IPS-20b (cell line): ENCODE measurements at regions not wholly inside any gene's neighbourhood (a gene's known extent, or its start where the extent isn't known, plus 50 kb on each side); places are given as distances from the start of the nearest gene placed in this dataset.

Experiments
- H3K27ac ChIP-seq: one replicate; pipeline ENCODE4 v1.5.1; 2013; ENCODE audit warnings: low read length
- H3K27me3 ChIP-seq: 2 replicates; pipeline ENCODE4 v1.6.1; 2013; ENCODE audit warnings: mild to moderate bottlenecking, low read length, inconsistent platforms; ENCODE audit not compliant: insufficient read depth
- H3K36me3 ChIP-seq: 2 replicates; pipeline ENCODE4 v1.6.1; 2013; ENCODE audit warnings: low read depth, mild to moderate bottlenecking, inconsistent platforms, low read length, moderate library complexity; ENCODE audit not compliant: insufficient read depth
- H3K4me1 ChIP-seq: 2 replicates; pipeline ENCODE4 v1.6.1; 2013; ENCODE audit warnings: mild to moderate bottlenecking, control low read depth, inconsistent platforms, low read length, moderate library complexity; ENCODE audit not compliant: insufficient read depth
- H3K4me3 ChIP-seq: 2 replicates; pipeline ENCODE4 v1.5.1; 2013; ENCODE audit warnings: mild to moderate bottlenecking, low read length, inconsistent platforms
- H3K9ac ChIP-seq: 2 replicates; pipeline ENCODE4 v1.6.1; 2013; ENCODE audit warnings: low read depth, mild to moderate bottlenecking, inconsistent platforms, low read length, moderate library complexity
- H3K9me3 ChIP-seq: 2 replicates; pipeline ENCODE4 v1.6.1; 2013; ENCODE audit warnings: mild to moderate bottlenecking, low read depth, low read length, inconsistent platforms; ENCODE audit not compliant: insufficient read depth

DNA sequence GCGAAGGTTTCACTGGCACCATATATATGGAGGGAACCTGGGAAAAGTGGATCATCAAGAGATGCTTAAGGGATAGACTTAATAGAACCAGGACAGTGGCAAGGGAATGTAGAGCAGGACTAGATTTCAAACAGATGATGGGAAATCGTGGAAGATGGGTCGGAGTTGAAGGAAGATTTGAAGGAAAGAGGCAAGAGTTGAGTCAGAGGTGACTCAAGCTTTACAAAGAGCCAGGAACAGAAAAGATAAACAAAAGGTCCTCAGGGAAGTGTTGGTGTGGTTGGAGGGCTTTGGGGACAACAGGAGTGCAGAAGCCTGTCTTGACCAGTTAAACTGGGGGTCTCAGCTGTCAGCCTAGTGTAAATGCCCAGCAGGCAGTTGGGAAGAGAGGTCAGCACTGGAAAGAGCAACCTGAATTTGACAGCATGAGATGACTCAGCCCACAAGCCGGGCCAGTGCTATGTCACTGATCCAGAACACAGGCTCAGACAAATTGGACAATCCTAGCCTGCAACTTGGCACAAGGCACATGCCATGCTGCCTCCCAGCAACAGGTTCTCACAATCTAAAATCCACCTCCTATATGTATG lies 230.5 kb downstream of the IDS start:
- no peaks in the 10 kb centered on the region for H3K36me3 ChIP-seq
- no peak overlapping the region for H3K9ac ChIP-seq
- H3K4me3 ChIP-seq: no peak overlapping the region
- H3K9me3 ChIP-seq: no peaks in the 10 kb centered on the region
- H3K27me3 ChIP-seq: no peaks in the 10 kb centered on the region
- H3K27ac ChIP-seq: no peak overlapping the region
- H3K4me1 ChIP-seq: no peaks in the 10 kb centered on the region

DNA sequence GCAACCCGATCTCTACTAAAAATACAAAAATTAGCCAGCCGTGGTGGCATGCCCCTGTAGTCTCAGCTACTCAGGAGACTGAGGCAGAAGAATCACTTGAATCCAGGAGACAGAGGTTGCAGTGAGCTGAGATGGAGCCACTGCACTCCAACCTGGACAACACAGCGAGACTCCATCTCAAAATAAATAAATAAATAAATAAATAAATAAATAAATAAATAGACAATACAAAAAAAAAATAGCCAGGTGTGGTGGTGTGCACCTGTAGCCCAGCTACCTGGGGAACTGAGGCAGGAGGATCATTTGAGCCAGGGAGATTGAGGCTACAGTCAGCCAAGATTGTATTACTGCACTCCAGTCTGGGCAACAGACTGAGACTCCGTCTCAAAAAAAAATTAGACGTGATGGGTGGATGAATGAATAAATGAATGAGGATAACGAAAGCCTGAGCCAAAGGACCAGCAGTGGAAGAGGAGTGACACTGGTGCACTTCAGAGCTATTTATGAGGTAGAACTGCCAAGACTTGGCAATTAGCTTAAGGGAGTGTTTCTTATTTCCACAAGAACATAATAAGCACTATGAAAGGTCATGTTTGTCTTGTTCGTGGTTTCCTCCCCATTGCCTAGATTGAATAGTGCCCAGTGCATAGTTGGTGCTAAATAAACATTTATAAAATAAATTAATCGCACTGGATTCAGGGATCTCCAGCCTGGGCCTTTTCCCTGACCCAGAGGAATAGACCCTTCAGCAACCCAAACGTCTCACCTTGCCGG lies 232.2 kb downstream of the IDS start:
- H3K27me3 ChIP-seq: no peaks in the 10 kb centered on the region
- no peaks in the 10 kb centered on the region for H3K36me3 ChIP-seq
- no peaks in the 10 kb centered on the region for H3K9me3 ChIP-seq
- no peak overlapping the region for H3K9ac ChIP-seq
- no peaks in the 10 kb centered on the region for H3K4me1 ChIP-seq
- H3K4me3 ChIP-seq: no peak overlapping the region
- H3K27ac ChIP-seq: no peak overlapping the region

DNA sequence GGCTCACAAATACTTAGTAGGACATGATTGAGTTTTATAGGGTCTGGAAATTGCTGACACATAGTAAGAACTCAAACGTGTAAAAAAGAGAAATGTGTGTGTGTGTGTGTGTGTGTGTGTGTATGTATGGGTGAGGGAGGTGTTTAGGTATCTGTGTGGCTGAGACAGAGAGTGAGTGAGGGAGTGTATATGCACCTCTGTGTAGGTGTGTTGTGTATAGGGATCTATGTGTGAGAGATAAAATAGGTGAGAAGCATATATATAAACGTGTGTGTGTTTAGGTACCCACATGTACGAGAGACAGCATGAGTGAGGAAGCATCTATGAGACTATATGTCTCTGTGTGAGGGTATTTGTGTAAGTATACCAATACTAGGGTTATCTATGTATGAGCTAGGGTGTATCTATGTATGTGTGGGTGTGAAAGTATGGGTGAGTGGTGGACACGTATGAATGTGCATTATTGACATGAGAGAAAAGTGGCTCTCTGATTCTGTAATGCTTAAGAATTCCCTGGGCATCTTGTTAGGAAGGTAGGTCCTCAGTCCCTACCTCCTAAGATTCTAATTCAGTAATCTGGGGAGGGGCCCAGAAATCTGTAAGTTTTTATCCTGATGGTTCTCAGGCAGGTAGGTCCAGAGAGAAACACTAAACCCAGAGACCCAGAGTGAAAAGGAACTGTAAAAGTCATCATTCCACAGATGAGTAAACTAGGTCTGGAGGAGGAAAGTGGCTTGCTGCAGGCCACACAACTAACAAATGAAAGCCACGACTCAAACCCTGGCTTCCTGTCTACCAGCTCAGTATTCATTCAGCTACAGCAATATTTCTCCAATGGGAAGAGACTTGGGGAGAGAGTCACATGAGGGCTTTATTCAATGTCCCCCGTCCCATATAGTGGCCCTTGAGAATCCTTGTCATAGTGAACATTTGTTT lies 237.0 kb downstream of the IDS start:
- H3K9ac ChIP-seq: no peak overlapping the region
- no peaks in the 10 kb centered on the region for H3K36me3 ChIP-seq
- no peak overlapping the region for H3K27ac ChIP-seq
- no peaks in the 10 kb centered on the region for H3K9me3 ChIP-seq
- no peaks in the 10 kb centered on the region for H3K27me3 ChIP-seq
- no peak overlapping the region for H3K4me3 ChIP-seq
- no peaks in the 10 kb centered on the region for H3K4me1 ChIP-seq

DNA sequence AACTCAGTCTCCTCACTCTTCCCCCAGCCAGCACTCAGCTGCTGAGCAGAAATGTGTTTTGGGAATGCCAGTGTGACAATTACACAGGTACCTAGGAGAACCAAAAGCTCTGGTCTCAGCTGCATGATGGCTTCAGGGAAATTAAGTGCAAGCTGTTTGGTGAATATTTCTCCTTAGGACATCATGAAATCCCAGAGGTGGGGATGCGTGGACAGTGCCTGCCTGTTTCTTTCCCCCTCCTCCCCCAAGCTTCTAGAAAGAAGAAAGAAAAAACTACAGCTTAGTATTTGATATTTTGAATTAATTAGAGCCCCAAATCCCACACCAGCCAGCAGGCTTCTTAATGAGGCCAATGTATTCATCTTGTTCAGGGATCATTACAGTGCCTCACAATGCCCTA lies 243.0 kb downstream of the IDS start:
- Histone ChIP-seq H3K27me3 (no peaks in the 10 kb centered on the region), H3K9me3 (no peaks in the 10 kb centered on the region), H3K9ac (no peak overlapping the region), H3K36me3 (no peaks in the 10 kb centered on the region), H3K27ac (no peak overlapping the region), H3K4me3 (no peak overlapping the region), H3K4me1 (no peaks in the 10 kb centered on the region)

DNA sequence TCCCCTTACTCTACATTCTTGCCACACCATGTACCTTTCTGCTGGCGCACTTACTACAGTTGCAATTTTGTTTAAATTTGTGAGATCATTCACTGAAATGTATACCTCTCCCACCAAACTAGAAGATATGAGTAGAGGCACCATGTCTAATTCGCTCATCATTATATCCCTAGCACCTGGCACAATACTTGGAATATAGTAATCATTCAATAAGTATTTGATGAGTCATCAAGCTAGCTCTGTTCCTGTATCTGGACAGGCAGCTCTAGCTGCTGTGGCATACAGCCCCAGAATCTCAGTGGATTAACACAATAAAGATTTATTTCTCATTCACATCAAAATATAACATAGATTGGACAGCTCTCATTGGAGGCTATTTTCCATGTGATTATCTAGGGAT lies 245.9 kb downstream of the IDS start:
- H3K27me3 ChIP-seq: no peaks in the 10 kb centered on the region
- H3K36me3 ChIP-seq: no peaks in the 10 kb centered on the region
- H3K27ac ChIP-seq: no peak overlapping the region
- no peaks in the 10 kb centered on the region for H3K9me3 ChIP-seq
- H3K4me3 ChIP-seq: no peak overlapping the region
- H3K4me1 ChIP-seq: no peaks in the 10 kb centered on the region
- H3K9ac ChIP-seq: no peak overlapping the region

DNA sequence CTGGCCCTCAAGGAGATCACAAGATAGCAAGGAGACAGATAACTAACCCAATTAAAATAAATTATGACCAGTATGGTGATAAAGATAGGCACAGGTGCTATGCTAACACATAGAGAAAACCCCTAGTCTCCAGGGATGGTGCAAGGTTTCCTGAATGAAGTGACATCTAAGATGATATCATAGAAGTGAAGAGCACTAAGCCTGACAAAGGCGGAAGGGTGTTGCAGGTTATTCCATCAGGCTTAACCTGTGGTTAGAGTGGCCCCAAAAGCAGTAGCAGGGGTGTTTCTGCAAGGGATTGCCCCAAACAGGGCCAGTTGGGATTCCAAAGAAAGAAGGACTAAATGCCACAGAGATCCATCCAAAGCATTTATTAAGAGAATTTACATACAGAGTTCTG lies 249.2 kb downstream of the IDS start:
- Histone ChIP-seq H3K27ac (no peak overlapping the region), H3K36me3 (no peaks in the 10 kb centered on the region), H3K4me1 (no peaks in the 10 kb centered on the region), H3K9ac (no peak overlapping the region), H3K27me3 (no peaks in the 10 kb centered on the region), H3K9me3 (no peaks in the 10 kb centered on the region), H3K4me3 (no peak overlapping the region)

DNA sequence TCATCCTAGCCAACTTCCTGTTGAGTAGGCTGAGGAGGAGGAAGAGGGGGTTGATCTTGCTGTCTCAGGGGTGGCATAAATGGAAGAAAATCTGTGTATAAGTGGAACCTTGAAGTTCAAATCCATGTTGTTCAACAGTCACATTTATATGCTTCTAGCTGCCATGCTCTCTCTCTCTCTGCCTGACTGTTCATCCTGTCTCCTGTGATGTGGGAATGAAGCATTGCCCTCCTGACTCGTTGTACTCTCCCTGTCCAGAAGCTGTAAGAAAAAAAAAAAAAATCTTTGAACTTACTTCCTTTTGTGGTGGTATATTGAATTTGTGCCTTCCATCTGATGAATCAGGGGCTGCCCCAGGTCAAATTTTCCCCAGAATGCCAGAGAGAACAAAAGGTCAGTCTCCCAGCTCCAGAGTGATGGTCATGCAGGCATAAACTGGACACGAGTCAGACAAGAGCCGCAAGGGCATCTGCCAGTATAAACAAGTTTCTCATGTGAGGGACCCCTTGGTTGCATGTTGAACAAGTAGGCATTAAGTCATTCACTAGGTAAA lies 257.0 kb downstream of the IDS start:
- no peak overlapping the region for H3K9ac ChIP-seq
- H3K27ac ChIP-seq: no peak overlapping the region
- H3K36me3 ChIP-seq: no peaks in the 10 kb centered on the region
- no peaks in the 10 kb centered on the region for H3K4me1 ChIP-seq
- no peak overlapping the region for H3K4me3 ChIP-seq
- H3K27me3 ChIP-seq: no peaks in the 10 kb centered on the region
- H3K9me3 ChIP-seq: no peaks in the 10 kb centered on the region

DNA sequence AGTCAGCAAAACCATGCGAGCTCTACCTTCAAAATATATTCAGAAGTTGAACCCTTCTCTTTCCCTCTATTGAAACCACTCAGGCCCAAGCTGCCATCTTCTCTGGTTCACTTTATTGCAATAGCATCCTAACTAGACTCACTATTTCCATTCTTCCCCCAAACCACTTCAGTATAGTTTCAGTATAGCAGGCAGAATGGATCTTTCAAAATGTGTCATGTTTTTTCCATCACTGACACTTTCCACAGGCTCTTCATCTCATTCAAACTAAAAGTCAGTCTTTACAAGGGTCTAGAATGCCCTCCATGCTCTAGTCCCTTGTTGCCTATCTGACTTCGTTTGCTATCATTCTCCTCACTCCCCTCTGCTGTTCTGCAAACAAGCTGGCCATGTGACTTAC lies 274.4 kb downstream of the IDS start:
- H3K9ac ChIP-seq: no peak overlapping the region
- H3K4me1 ChIP-seq: no peaks in the 10 kb centered on the region
- H3K4me3 ChIP-seq: no peak overlapping the region
- H3K27ac ChIP-seq: no peak overlapping the region
- H3K27me3 ChIP-seq: no peaks in the 10 kb centered on the region
- no peaks in the 10 kb centered on the region for H3K9me3 ChIP-seq
- H3K36me3 ChIP-seq: no peaks in the 10 kb centered on the region

DNA sequence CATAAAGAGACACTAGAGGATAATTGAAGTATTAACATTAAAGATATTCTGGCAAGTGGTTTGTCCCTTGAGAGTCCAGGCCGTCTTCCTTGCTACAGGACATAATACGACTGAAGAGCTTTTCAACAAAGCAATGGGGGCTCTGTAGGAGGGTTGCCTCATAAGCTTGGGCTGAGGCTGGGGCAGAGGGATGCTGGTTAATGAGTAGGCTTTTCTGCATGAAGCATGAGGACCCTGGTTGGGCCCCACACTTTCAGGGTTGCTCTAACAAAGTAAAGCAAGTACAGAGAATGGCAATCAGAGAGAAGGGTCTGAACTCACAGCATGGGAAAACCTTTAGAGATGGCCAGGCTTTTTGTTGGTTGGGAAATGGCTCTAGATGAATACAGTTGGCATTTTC lies 281.3 kb downstream of the IDS start:
- Histone ChIP-seq H3K4me3 (no peak overlapping the region), H3K9ac (no peak overlapping the region), H3K4me1 (no peaks in the 10 kb centered on the region), H3K27me3 (no peaks in the 10 kb centered on the region), H3K27ac (no peak overlapping the region), H3K36me3 (no peaks in the 10 kb centered on the region), H3K9me3 (no peaks in the 10 kb centered on the region)

DNA sequence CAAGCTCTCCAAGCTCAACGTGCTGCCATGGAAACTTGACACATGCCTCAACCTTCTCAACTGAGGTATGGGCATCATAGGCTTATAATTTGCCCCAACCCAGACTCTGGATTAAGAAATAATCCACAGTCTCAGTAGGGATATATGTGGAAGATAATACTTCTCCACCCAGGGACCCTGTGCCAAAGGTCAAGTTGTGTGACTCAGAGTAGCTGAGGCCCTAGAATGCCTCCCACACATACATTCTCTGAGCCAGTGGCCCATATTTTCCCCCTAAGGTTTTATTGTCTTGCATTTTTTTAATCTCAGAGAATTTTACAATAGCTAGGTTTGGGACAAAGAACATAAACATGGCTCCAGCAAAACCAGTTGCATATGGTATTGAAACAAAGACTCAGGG lies 283.1 kb downstream of the IDS start:
- no peaks in the 10 kb centered on the region for H3K27me3 ChIP-seq
- H3K9me3 ChIP-seq: no peaks in the 10 kb centered on the region
- H3K27ac ChIP-seq: no peak overlapping the region
- H3K4me3 ChIP-seq: no peak overlapping the region
- H3K36me3 ChIP-seq: no peaks in the 10 kb centered on the region
- no peak overlapping the region for H3K9ac ChIP-seq
- H3K4me1 ChIP-seq: no peaks in the 10 kb centered on the region

DNA sequence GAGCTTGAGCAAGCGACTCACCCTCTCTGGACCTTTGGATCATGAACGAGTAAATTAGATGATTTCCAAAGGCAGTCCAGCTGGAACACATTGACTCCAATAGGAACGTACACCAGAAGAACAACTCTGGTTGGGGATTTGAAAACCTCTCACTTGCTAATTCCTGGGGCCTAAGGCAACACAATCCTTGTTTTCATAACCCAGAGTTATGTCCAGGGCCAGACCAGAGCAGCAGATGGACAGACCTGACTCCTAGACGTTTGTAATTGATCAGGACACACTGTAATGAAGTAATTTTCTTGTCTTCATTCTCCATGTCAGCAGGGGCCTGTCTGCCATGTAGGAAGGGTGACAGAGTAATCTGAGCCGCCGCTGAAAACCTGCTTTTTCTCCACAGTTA lies 283.9 kb downstream of the IDS start:
- Histone ChIP-seq H3K4me3 (no peak overlapping the region), H3K9me3 (no peaks in the 10 kb centered on the region), H3K9ac (no peak overlapping the region), H3K36me3 (no peaks in the 10 kb centered on the region), H3K27me3 (no peaks in the 10 kb centered on the region), H3K4me1 (no peaks in the 10 kb centered on the region), H3K27ac (no peak overlapping the region)
